ENCODE measurements at regions not wholly inside any gene's neighbourhood (a gene's known extent, or its start where the extent isn't known, plus 50 kb on each side); places are given as distances from the start of the nearest gene placed in this dataset.

- BruUV-seq (replicated peaks): no TSS peak
- SMC1A ChIA-PET (ENCODE audit: uncharacterized antibody, unreplicated experiment): no interaction called here
- WGBS (ENCODE audit: insufficient coverage, insufficient replicate concordance, low lambda C conversion rate, missing lambda C conversion rate): 21% methylated on average over 5 of the region's 5 CpGs
- no peak for FAIRE-seq
- no peaks in the 10 kb centered on the region for H3K36me3 ChIP-seq (ENCODE audit: control insufficient read depth in 2 of 2, insufficient read depth in 2 of 2, low read length in 1 of 2)
- no peak overlapping the region for H2AFZ ChIP-seq (ENCODE audit: control insufficient read depth, low read depth, low read length)
- no peaks in the 10 kb centered on the region for H3K4me1 ChIP-seq (ENCODE audit: control insufficient read depth, insufficient read depth, low read length)
- in situ Hi-C loops (cut with MboI) (no loop called here), intact Hi-C loops (cut with micrococcal nuclease; ENCODE audit: unreplicated experiment) (no loop called here)
- no peak overlapping the region for H3K4me3 ChIP-seq
- H3K27ac ChIP-seq (ENCODE audit: control insufficient read depth, insufficient read depth): no peak overlapping the region
- H4K20me1 ChIP-seq (ENCODE audit: control insufficient read depth, insufficient read depth): no peaks in the 10 kb centered on the region
- RAD21 ChIA-PET (ENCODE audit: unreplicated experiment): no interaction called here
- DNase-seq (ENCODE audit: low read depth, low spot score): no peak
- H3K4me2 ChIP-seq (ENCODE audit: control insufficient read depth, insufficient read depth): no peak overlapping the region
- H3K9me3 ChIP-seq (replicated peaks; ENCODE audit: control insufficient read depth, insufficient read depth, low read length): no peaks in the 10 kb centered on the region
- no peak overlapping the region for H3K9ac ChIP-seq (ENCODE audit: control insufficient read depth, insufficient read depth, low read length)
- POLR2A ChIA-PET: no interaction called here
- ATAC-seq: no peak
- H3K79me2 ChIP-seq (ENCODE audit: control insufficient read depth, insufficient read depth, low read length): no peaks in the 10 kb centered on the region
- CTCF ChIA-PET: no interaction called here
- H3K27me3 ChIP-seq (replicated peaks in 1 of 2; ENCODE audit: control insufficient read depth in 2 of 2, insufficient read depth in 2 of 2, low read length in 1 of 2): no peaks in the 10 kb centered on the region; a peak in 1 of 4 replicates
- TF ChIP-seq STAT1 (conservative IDR thresholded peaks at IDR 0.05) (no peak), NFIC (IDR thresholded peaks at IDR 0.05; ENCODE audit: low read depth, low read length) (no peak), YY1 (IDR thresholded peaks at IDR 0.05; ENCODE audit: low read depth, low read length) (no peak), MLLT1 (IDR thresholded peaks at IDR 0.05) (no peak), NRF1 (conservative IDR thresholded peaks at IDR 0.05; ENCODE audit: low read depth, low read length) (no peak), CBX3 (IDR thresholded peaks at IDR 0.05; ENCODE audit: borderline replicate concordance, low read depth) (no peak), MAX (IDR thresholded peaks at IDR 0.05; ENCODE audit: low read depth, low read length) (no peak), MTA2 (IDR thresholded peaks at IDR 0.05; ENCODE audit: low read depth) (no peak)
- TF ChIP-seq, protein P1, sequence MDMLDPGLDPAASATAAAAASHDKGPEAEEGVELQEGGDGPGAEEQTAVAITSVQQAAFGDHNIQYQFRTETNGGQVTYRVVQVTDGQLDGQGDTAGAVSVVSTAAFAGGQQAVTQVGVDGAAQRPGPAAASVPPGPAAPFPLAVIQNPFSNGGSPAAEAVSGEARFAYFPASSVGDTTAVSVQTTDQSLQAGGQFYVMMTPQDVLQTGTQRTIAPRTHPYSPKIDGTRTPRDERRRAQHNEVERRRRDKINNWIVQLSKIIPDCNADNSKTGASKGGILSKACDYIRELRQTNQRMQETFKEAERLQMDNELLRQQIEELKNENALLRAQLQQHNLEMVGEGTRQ (IDR thresholded peaks at IDR 0.05; ENCODE audit: borderline replicate concordance, low read depth, low read length): no peak
Observed at GRCh38 chr6:14509120-14509519, 391.5 kb downstream of the CD83 start.

Measured in GM12878 (cell line).